ENCODE measurements at regions not wholly inside any gene's neighbourhood (a gene's known extent, or its start where the extent isn't known, plus 50 kb on each side); places are given as distances from the start of the nearest gene placed in this dataset.

GRCh38 chr10:23493711-23494110, 54.8 kb downstream of the OTUD1 start:
- in situ Hi-C loops (cut with MboI; ENCODE audit: low sequenced_read_pairs in 4 of 4) (no loop called here), intact Hi-C loops (cut with DNase I; ENCODE audit: low total_unique reads) (loop anchor here (1.0 kb wide), 1 partner anchor 33 kb away; no protein-coding TSS in a partner anchor)
- no peak for ATAC-seq
- H3K4me3 ChIP-seq, result no peak overlapping the region
- H3K27ac ChIP-seq, result no peak overlapping the region
- DNase-seq, result no peak
- H3K27me3 ChIP-seq, result no peaks in the 10 kb centered on the region
- H3K9me3 ChIP-seq, result no peaks in the 10 kb centered on the region
- TF ChIP-seq POLR2A (IDR thresholded peaks at IDR 0.05), result no peak
- no peak for TF ChIP-seq CTCF (IDR thresholded peaks at IDR 0.05 in 4 of 5, conservative IDR thresholded peaks at IDR 0.05 in 1 of 5)
- H3K36me3 ChIP-seq, result no peaks in the 10 kb centered on the region
- no peaks in the 10 kb centered on the region for H3K4me1 ChIP-seq

- Histone ChIP-seq H3K4me3 (no peak overlapping the region), H3K27ac (no peak overlapping the region), H3K9me3 (no peaks in the 10 kb centered on the region), H3K36me3 (no peaks in the 10 kb centered on the region), H3K27me3 (no peaks in the 10 kb centered on the region), H3K4me1 (no peaks in the 10 kb centered on the region)
- intact Hi-C loops (cut with DNase I; ENCODE audit: low total_unique reads), result no loop called here
- ATAC-seq (no peak), DNase-seq (no peak)
- in situ Hi-C loops (cut with MboI; ENCODE audit: low sequenced_read_pairs in 4 of 4), result no loop called here
- TF ChIP-seq POLR2A (IDR thresholded peaks at IDR 0.05) (no peak), CTCF (IDR thresholded peaks at IDR 0.05 in 4 of 5, conservative IDR thresholded peaks at IDR 0.05 in 1 of 5) (no peak)
Measured at GRCh38 chr10:23496727-23497126, 57.9 kb downstream of the OTUD1 start.

- no peak for TF ChIP-seq POLR2A (IDR thresholded peaks at IDR 0.05)
- no peak for TF ChIP-seq CTCF (IDR thresholded peaks at IDR 0.05 in 4 of 5, conservative IDR thresholded peaks at IDR 0.05 in 1 of 5)
- no peak overlapping the region for H3K27ac ChIP-seq
- H3K36me3 ChIP-seq, result no peaks in the 10 kb centered on the region
- H3K27me3 ChIP-seq, result no peaks in the 10 kb centered on the region
- no peaks in the 10 kb centered on the region for H3K4me1 ChIP-seq
- in situ Hi-C loops (cut with MboI; ENCODE audit: low sequenced_read_pairs in 4 of 4), result no loop called here
- ATAC-seq (peak; percentile 51 to 60), DNase-seq (no peak)
- no peaks in the 10 kb centered on the region for H3K9me3 ChIP-seq
- H3K4me3 ChIP-seq, result no peak overlapping the region
- intact Hi-C loops (cut with DNase I; ENCODE audit: low total_unique reads), result no loop called here
Measured at GRCh38 chr10:23499372-23500132, 60.7 kb downstream of the OTUD1 start.

GRCh38 chr10:23505797-23506465, 67.1 kb downstream of the OTUD1 start:
- TF ChIP-seq CTCF (IDR thresholded peaks at IDR 0.05 in 4 of 5, conservative IDR thresholded peaks at IDR 0.05 in 1 of 5), result no peak
- TF ChIP-seq POLR2A (IDR thresholded peaks at IDR 0.05), result no peak
- H3K4me1 ChIP-seq, result no peaks in the 10 kb centered on the region
- no peaks in the 10 kb centered on the region for H3K36me3 ChIP-seq
- H3K9me3 ChIP-seq, result no peaks in the 10 kb centered on the region
- H3K4me3 ChIP-seq, result no peak overlapping the region
- intact Hi-C loops (cut with DNase I; ENCODE audit: low total_unique reads), result no loop called here
- peak in 1 of 2 donors; percentile 54 for ATAC-seq
- H3K27me3 ChIP-seq, result no peaks in the 10 kb centered on the region
- DNase-seq, result no peak
- in situ Hi-C loops (cut with MboI; ENCODE audit: low sequenced_read_pairs in 4 of 4), result no loop called here
- no peak overlapping the region for H3K27ac ChIP-seq

All from gastrocnemius medialis (tissue), 4 donors.